ENCODE measurements at regions not wholly inside any gene's neighbourhood (a gene's known extent, or its start where the extent isn't known, plus 50 kb on each side); places are given as distances from the start of the nearest gene placed in this dataset.

DNA sequence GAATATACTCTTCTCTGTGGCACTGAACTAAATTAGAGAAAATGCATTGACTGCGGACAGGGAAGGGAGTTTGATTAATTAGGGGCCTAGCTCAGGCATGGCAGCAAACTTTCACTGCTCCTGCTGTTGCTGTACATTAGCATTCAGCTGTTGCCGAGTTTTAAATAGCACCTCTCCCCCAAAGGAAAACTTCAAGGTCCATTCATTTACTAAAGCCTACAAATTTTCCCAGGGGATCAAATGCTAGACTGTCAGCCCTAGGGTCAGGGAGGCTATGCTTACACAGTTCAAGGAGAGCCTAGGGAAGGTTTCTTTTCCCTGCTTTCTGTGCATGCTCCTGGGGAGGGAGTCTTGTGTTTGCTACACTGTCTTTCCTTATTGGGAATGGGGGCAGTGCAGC, 60.0 kb upstream of the GZMB start:
- DNase-seq (ENCODE audit: low read depth, low spot score): no peak

DNA sequence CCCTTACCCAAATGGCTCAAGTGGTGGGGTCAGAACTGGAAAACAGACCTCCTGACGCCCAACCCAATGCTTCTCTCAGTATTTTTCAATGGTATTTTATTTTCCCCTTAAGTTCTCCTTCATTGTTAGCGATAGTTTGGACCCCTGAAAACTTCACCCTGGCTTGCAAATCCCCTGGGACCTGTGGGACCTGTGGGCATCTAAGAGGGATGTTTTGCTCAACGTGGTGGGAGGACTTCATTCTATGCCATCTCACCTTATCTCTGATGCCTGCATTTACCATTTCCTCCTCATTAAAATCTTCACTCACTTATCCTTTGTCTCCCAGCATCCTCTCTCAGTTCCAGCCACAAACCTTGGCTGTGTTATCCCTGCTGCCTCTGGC, 59.4 kb upstream of the GZMB start:
- DNase-seq (ENCODE audit: low read depth, low spot score): no peak

DNA sequence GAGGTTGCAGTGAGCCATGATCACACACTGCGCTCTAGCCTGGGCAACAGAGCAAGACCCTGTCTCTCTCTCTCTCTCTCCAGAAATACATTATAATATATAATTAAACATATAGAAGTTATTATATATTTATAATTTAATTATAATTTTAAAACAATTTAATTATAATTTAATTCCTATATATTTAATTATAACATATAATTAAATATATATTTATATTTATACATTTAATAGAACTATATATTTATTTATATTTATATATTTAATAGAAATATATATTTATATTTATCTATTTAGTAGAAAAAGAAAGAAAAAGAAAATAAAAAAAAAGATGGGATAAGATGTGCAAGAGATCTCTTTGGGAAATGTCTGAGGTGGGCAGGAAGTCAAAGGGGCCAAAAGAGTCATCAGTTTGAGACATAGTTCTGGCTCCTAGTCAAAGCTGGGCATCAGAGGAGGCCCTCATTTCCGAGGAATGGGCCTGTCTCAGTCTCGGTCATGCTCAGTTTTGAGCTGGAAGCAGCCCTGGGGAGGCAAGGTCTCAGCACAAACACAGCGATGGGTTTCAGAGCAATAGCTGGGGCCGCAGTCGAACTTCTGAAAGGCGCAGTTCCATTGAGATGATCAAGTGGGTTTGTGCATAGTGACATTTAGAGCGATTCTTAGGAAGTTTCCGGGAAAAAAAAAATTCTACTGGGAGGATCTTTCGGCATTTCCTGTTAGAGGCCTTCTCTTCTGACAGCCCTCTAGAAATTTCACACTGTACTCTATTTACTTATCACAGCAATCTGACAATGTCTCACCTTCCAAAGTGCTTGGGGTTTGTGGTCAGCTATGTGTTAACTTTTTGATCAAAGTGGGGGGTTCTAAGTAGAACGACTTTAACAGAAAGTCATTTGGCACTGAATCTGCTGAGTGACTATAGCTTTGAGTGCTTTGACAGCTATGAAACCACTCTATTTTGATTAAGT, 58.7 kb upstream of the GZMB start:
- DNase-seq (ENCODE audit: low read depth, low spot score): no peak

DNA sequence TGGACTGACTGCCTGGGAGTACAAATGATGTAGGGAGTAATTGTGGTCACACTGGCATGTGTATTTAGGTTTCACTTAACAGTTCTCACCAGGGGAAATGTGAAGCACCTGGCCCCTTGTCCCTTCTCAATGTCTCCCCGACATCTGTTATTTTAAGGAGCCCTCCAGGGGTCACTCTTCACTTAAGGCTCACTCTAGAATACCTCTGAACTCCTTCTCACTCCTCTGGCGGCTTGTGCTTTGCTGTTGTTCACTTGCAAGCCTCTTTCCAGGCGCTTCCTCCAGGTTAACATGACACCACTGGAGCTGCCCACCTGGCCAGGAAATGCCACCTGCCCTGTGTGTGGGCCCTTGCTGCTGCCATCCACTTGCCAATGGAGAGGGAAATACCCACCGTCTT, 56.5 kb upstream of the GZMB start:
- peak; percentile 20 for DNase-seq (ENCODE audit: low read depth, low spot score)

DNA sequence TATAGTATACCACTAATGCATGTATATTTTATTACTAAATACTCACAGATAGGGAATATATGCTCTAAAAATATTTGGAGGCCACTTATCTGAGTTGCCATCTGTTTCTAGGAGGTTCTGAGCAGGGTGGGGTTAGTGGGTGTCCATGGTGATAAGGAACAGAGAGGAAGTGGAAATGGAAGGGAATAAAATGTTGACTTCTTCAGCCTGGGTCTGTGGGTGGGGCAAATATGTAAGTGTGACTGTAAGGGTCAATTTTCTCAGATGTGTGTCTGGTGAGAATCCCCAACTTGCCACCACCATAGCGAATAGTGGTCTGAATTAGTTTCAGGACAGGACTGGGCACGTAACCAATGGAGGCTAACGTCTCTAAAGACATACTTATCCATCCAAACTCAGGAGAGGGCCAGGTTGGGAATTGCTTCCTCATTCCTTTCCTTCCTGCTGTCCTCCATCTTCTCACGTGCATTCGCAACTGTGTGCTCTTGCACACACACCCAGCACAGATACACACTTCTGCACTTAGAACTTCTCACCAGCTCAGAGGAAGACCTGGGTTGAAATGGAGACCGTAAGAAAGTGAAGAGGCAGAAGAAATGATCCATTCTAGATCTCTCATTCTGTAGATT, 54.2 kb upstream of the GZMB start:
- no peak for DNase-seq (ENCODE audit: low read depth, low spot score)
